ENCODE measurements at regions not wholly inside any gene's neighbourhood (a gene's known extent, or its start where the extent isn't known, plus 50 kb on each side); places are given as distances from the start of the nearest gene placed in this dataset.
A peak's percentile ranks its signal among the peaks of the same experiment; 100 is the strongest.

GRCh38 chr2:45301307-45302277, 292.3 kb upstream of the SIX2 start:
- peak; percentile 81 to 96 (median 96) for DNase-seq

- peak; percentile 72 to 93 (median 91) for DNase-seq
Measured at GRCh38 chr2:45300026-45300750, 290.9 kb upstream of the SIX2 start.

- no peak for DNase-seq
Measured at GRCh38 chr2:45299361-45299760, 290.1 kb upstream of the SIX2 start.

GRCh38 chr2:45293182-45293581, 283.9 kb upstream of the SIX2 start:
- no peak for DNase-seq

- no peak for DNase-seq
Measured at GRCh38 chr2:45291296-45291701, 282.0 kb upstream of the SIX2 start.

GRCh38 chr2:45289997-45290709, 280.9 kb upstream of the SIX2 start:
- no peak for DNase-seq

- no peak for DNase-seq
Measured at GRCh38 chr2:45288532-45289417, 279.5 kb upstream of the SIX2 start.

- no peak for DNase-seq
Measured at GRCh38 chr2:45287045-45287444, 277.8 kb upstream of the SIX2 start.

GRCh38 chr2:45285771-45286390, 276.6 kb upstream of the SIX2 start:
- DNase-seq, result no peak

- no peak for DNase-seq
Measured at GRCh38 chr2:45285311-45285710, 276.1 kb upstream of the SIX2 start.

GRCh38 chr2:45284621-45284995, 275.4 kb upstream of the SIX2 start:
- no peak for DNase-seq

- no peak for DNase-seq
Measured at GRCh38 chr2:45283764-45284620, 274.7 kb upstream of the SIX2 start.

GRCh38 chr2:45282646-45283045, 273.4 kb upstream of the SIX2 start:
- DNase-seq, result no peak

- DNase-seq, result no peak
Measured at GRCh38 chr2:45281311-45281710, 272.1 kb upstream of the SIX2 start.

- no peak for DNase-seq
Measured at GRCh38 chr2:45280794-45281193, 271.5 kb upstream of the SIX2 start.

- DNase-seq, result no peak
Measured at GRCh38 chr2:45279356-45279755, 270.1 kb upstream of the SIX2 start.

- peak in 1 of 3 experiments; percentile 26 for DNase-seq
Measured at GRCh38 chr2:45278365-45279078, 269.3 kb upstream of the SIX2 start.

- no peak for DNase-seq
Measured at GRCh38 chr2:45276914-45277313, 267.7 kb upstream of the SIX2 start.

GRCh38 chr2:45275806-45276205, 266.6 kb upstream of the SIX2 start:
- DNase-seq, result no peak

- peak in 1 of 3 experiments; percentile 31 for DNase-seq
Measured at GRCh38 chr2:45275242-45275805, 266.1 kb upstream of the SIX2 start.

Data from NCI-H1417 (cell line).